Suprapubic skin (tissue), 4 donors: ENCODE measurements at regions not wholly inside any gene's neighbourhood (a gene's known extent, or its start where the extent isn't known, plus 50 kb on each side); places are given as distances from the start of the nearest gene placed in this dataset.

ENCODE experiments used
- DNase-seq, 2 donors: peaks; one replicate each; pipeline ENCODE4 v3.0.0-alpha.2; 2019; ENCODE audit warnings: low spot score in 2 of 2
- H3K27ac ChIP-seq: fragments of 200-600 bp; sonication (generic); one replicate; pipeline ENCODE4 v1.5.1; 2019
- H3K27me3 ChIP-seq: fragments of 200-600 bp; sonication (generic); one replicate; pipeline ENCODE4 v1.5.1; 2019
- H3K36me3 ChIP-seq: fragments of 200-600 bp; sonication (generic); one replicate; pipeline ENCODE4 v1.5.1; 2019
- H3K4me1 ChIP-seq: fragments of 200-600 bp; sonication (generic); one replicate; pipeline ENCODE4 v1.5.1; 2019
- H3K4me3 ChIP-seq: fragments of 200-600 bp; sonication (generic); one replicate; pipeline ENCODE4 v1.5.1; 2019; ENCODE audit warnings: mild to moderate bottlenecking
- H3K9me3 ChIP-seq: fragments of 200-600 bp; sonication (generic); one replicate; pipeline ENCODE4 v1.5.1; 2019
- CTCF ChIP-seq, 2 donors: fragments of 200-600 bp in 1 of 2; fragments of 450-650 bp in 1 of 2; sonication (generic) in 1 of 2; IDR thresholded peaks; one replicate each; pipeline ENCODE4 v1.5.1; 2016 to 2019; ENCODE audit warnings: antibody characterized with exemption in 2 of 2, mild to moderate bottlenecking in 1 of 2, moderate library complexity in 1 of 2
- EP300 ChIP-seq: sonication (generic); formaldehyde crosslinking; IDR thresholded peaks from one replicate; pipeline ENCODE4 v1.6.1; 2017; ENCODE audit warnings: antibody characterized with exemption
- POLR2A ChIP-seq, 2 donors: fragments of 450-650 bp; IDR thresholded peaks; one replicate each; pipeline ENCODE4 v1.6.1; 2017; ENCODE audit warnings: antibody characterized with exemption in 2 of 2, mild to moderate bottlenecking in 2 of 2, moderate library complexity in 2 of 2
- POLR2AphosphoS5 ChIP-seq, 3 donors: sonication (generic); formaldehyde crosslinking; IDR thresholded peaks; one replicate each; pipeline ENCODE4 v1.6.1; 2017; ENCODE audit warnings: antibody characterized with exemption in 3 of 3
- WGBS: methylation state at CpG from one replicate; pipeline ENCODE4 v1.1.5; 2018; 5-methylcytosine and 5-hydroxymethylcytosine counted together

GRCh38 chr9:78663369-78663768 lies 366.4 kb downstream of the PSAT1 start:
- H3K4me1 ChIP-seq = no peaks in the 10 kb centered on the region
- H3K9me3 ChIP-seq = no peaks in the 10 kb centered on the region
- TF ChIP-seq CTCF (IDR thresholded peaks at IDR 0.05) = no peak
- TF ChIP-seq EP300 = no peak
- TF ChIP-seq POLR2A (IDR thresholded peaks at IDR 0.05) = no peak
- no peak for TF ChIP-seq POLR2AphosphoS5 (IDR thresholded peaks at IDR 0.05)
- 85% methylated on average over 3 of the region's 3 CpGs for WGBS
- no peak for DNase-seq
- no peaks in the 10 kb centered on the region for H3K36me3 ChIP-seq
- H3K27ac ChIP-seq = no peak overlapping the region
- no peaks in the 10 kb centered on the region for H3K27me3 ChIP-seq
- H3K4me3 ChIP-seq = no peak overlapping the region

GRCh38 chr9:78664370-78664769 lies 367.4 kb downstream of the PSAT1 start:
- H3K36me3 ChIP-seq = no peaks in the 10 kb centered on the region
- TF ChIP-seq POLR2A (IDR thresholded peaks at IDR 0.05) (no peak), CTCF (IDR thresholded peaks at IDR 0.05) (no peak), EP300 (no peak), POLR2AphosphoS5 (IDR thresholded peaks at IDR 0.05) (no peak)
- H3K27me3 ChIP-seq = no peaks in the 10 kb centered on the region
- no peaks in the 10 kb centered on the region for H3K9me3 ChIP-seq
- H3K4me3 ChIP-seq = no peak overlapping the region
- DNase-seq = no peak
- no peak overlapping the region for H3K27ac ChIP-seq
- WGBS = 86% methylated on average over 2 of the region's 2 CpGs
- H3K4me1 ChIP-seq = no peaks in the 10 kb centered on the region

DNA sequence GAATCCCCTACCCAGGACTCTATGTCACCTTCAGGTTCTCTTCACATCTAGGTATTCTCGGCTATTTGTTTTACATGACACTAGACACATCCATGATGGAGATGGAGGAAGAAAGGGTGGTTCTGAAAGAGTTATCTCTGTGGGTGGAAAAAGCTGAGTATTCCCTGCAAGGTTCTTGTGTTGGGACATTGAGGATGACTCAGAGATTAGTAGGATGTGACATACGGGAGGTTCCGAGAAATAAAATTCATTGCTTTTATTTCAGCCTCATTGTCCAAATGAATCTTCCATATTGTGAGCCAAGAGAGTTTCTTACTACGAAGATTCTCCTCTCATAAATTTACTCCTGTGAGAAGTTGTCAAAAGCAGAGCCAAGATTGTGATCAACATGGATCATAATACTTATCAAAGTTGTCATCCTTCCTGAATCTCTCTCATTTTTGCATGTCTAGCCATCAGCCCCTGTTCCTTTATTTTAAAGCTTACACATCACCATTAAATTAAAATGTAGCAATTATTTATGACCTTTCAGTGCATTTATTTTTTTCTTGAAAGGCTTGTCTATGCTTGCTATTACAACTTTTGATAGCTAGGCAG lies 370.0 kb downstream of the PSAT1 start:
- Histone ChIP-seq H3K9me3 (no peaks in the 10 kb centered on the region), H3K4me1 (no peaks in the 10 kb centered on the region), H3K27ac (no peak overlapping the region), H3K36me3 (no peaks in the 10 kb centered on the region), H3K4me3 (no peak overlapping the region), H3K27me3 (no peaks in the 10 kb centered on the region)
- no peak for DNase-seq
- TF ChIP-seq POLR2A (IDR thresholded peaks at IDR 0.05) (no peak), CTCF (IDR thresholded peaks at IDR 0.05) (no peak), POLR2AphosphoS5 (IDR thresholded peaks at IDR 0.05) (no peak), EP300 (no peak)
- 44% methylated on average over 4 of the region's 4 CpGs for WGBS

GRCh38 chr9:78668148-78668832 lies 371.4 kb downstream of the PSAT1 start:
- 63% methylated on average over 4 of the region's 4 CpGs for WGBS
- H3K27me3 ChIP-seq = no peaks in the 10 kb centered on the region
- H3K9me3 ChIP-seq = no peaks in the 10 kb centered on the region
- no peak for TF ChIP-seq EP300
- no peak for TF ChIP-seq POLR2AphosphoS5 (IDR thresholded peaks at IDR 0.05)
- no peak for TF ChIP-seq POLR2A (IDR thresholded peaks at IDR 0.05)
- TF ChIP-seq CTCF (IDR thresholded peaks at IDR 0.05) = no peak
- no peaks in the 10 kb centered on the region for H3K4me1 ChIP-seq
- H3K4me3 ChIP-seq = no peak overlapping the region
- no peaks in the 10 kb centered on the region for H3K36me3 ChIP-seq
- no peak overlapping the region for H3K27ac ChIP-seq
- no peak for DNase-seq

- Histone ChIP-seq H3K4me1 (no peaks in the 10 kb centered on the region), H3K36me3 (no peaks in the 10 kb centered on the region), H3K27me3 (no peaks in the 10 kb centered on the region), H3K27ac (no peak overlapping the region), H3K9me3 (no peaks in the 10 kb centered on the region), H3K4me3 (no peak overlapping the region)
- 88% methylated on average over 7 of the region's 7 CpGs for WGBS
- TF ChIP-seq POLR2AphosphoS5 (IDR thresholded peaks at IDR 0.05) (no peak), POLR2A (IDR thresholded peaks at IDR 0.05) (no peak), EP300 (no peak), CTCF (IDR thresholded peaks at IDR 0.05) (no peak)
- no peak for DNase-seq
These were observed 372.7 kb downstream of the PSAT1 start for GRCh38 chr9:78669591-78669990.
